GM12878 (cell line): ENCODE measurements at regions not wholly inside any gene's neighbourhood (a gene's known extent, or its start where the extent isn't known, plus 50 kb on each side); places are given as distances from the start of the nearest gene placed in this dataset.

ENCODE experiments used
- ASH2L ChIP-seq: fragments of 300-600, 200-600 bp; sonication (generic); IDR thresholded peaks from 2 replicates; pipeline ENCODE4 v1.6.1; 2017; ENCODE audit warnings: low read depth, mild to moderate bottlenecking, borderline replicate concordance
- EED ChIP-seq: sonication (generic); IDR thresholded peaks from 2 replicates; pipeline ENCODE4 v1.6.1; 2016; ENCODE audit warnings: antibody characterized with exemption, low read depth
- KLF5 ChIP-seq: fragments of 450-650 bp; IDR thresholded peaks from 2 replicates; pipeline ENCODE4 v1.6.1; 2014; ENCODE audit warnings: mild to moderate bottlenecking; ENCODE audit not compliant: partially characterized antibody
- MEF2A ChIP-seq: IDR thresholded peaks from 2 replicates; pipeline ENCODE4 v1.6.1; 2011; ENCODE audit warnings: low read depth, mild to moderate bottlenecking, low read length, moderate library complexity; ENCODE audit not compliant: insufficient read depth
- MYC ChIP-seq: IDR thresholded peaks from 2 replicates; pipeline ENCODE4 v1.6.1; 2011; ENCODE audit warnings: mild to moderate bottlenecking, low read length, moderate library complexity, inconsistent platforms; ENCODE audit not compliant: insufficient read depth, insufficient replicate concordance, insufficient read length, severe bottlenecking
- NFYB ChIP-seq: IDR thresholded peaks from 2 replicates; pipeline ENCODE4 v1.6.1; 2011; ENCODE audit warnings: low read depth, mild to moderate bottlenecking, low read length, improper control_type of control experiment, moderate library complexity; ENCODE audit not compliant: insufficient read depth
- RAD21 ChIP-seq: IDR thresholded peaks from 2 replicates; pipeline ENCODE4 v1.6.1; 2011; ENCODE audit warnings: mild to moderate bottlenecking, low read depth, low read length, moderate library complexity; ENCODE audit not compliant: insufficient read depth
- YY1 ChIP-seq: IDR thresholded peaks from 2 replicates; pipeline ENCODE4 v1.6.1; 2011; ENCODE audit warnings: low read depth, mild to moderate bottlenecking, low read length
- TF ChIP-seq, protein P1 (sequence below), 3 experiments: IDR thresholded peaks in 2 of 3; conservative IDR thresholded peaks in 1 of 3; 2 replicates each; pipeline ENCODE4 v1.5.1; 2011; ENCODE audit warnings: low read depth in 3 of 3, low read length in 3 of 3, mild to moderate bottlenecking in 3 of 3, control low read depth in 2 of 3, moderate library complexity in 2 of 3, inconsistent platforms in 1 of 3, mixed read lengths in 1 of 3; ENCODE audit not compliant: control insufficient read depth in 2 of 3, insufficient read depth in 1 of 3; ENCODE audit errors: extremely low read depth in 1 of 3

DNA sequence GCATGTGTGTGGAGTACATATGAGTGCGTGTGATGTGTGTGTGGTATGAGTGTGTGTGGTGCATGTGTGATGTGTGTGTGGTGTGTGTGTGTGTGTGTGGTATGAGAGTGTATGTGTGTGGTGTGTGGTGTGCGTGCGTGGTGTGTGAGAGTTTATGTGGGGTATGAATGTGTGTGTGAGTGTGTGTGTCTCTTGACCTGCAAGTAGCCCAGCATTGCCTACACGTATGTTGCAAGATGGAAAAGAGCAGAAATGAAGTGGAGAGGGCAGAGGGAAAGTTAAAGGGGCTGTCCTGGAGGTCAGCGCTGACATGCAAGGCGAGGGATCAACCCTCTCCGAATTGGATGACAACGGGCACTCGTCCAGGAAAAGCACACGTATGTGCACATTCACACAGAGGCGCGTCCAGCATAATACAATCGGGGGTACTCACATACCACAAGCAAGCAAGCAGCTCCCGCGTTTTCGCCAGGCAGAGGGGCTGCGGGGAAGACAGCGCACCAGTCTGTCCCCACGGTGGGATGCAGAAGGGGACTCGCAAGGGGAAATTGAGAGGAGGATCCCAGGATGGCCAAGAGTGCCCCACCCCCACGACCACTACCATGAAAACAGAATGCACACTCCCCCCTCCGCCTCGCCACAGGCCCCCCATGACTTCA lies 174.5 kb upstream of the AFDN start:
- TF ChIP-seq KLF5 = no peak
- TF ChIP-seq, protein P1, sequence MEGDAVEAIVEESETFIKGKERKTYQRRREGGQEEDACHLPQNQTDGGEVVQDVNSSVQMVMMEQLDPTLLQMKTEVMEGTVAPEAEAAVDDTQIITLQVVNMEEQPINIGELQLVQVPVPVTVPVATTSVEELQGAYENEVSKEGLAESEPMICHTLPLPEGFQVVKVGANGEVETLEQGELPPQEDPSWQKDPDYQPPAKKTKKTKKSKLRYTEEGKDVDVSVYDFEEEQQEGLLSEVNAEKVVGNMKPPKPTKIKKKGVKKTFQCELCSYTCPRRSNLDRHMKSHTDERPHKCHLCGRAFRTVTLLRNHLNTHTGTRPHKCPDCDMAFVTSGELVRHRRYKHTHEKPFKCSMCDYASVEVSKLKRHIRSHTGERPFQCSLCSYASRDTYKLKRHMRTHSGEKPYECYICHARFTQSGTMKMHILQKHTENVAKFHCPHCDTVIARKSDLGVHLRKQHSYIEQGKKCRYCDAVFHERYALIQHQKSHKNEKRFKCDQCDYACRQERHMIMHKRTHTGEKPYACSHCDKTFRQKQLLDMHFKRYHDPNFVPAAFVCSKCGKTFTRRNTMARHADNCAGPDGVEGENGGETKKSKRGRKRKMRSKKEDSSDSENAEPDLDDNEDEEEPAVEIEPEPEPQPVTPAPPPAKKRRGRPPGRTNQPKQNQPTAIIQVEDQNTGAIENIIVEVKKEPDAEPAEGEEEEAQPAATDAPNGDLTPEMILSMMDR (IDR thresholded peaks at IDR 0.05 in 2 of 3, conservative IDR thresholded peaks at IDR 0.05 in 1 of 3; ENCODE audit: control insufficient read depth in 2 of 3, extremely low read depth in 1 of 3, insufficient read depth in 1 of 3, low read depth in 3 of 3, low read length in 3 of 3) = no peak
- no peak for TF ChIP-seq NFYB
- TF ChIP-seq MEF2A = no peak
- no peak for TF ChIP-seq YY1
- TF ChIP-seq EED = no peak
- TF ChIP-seq RAD21 = no peak
- TF ChIP-seq MYC = no peak
- no peak for TF ChIP-seq ASH2L
